Posterior cingulate gyrus (tissue), 11 donors: ENCODE measurements at regions not wholly inside any gene's neighbourhood (a gene's known extent, or its start where the extent isn't known, plus 50 kb on each side); places are given as distances from the start of the nearest gene placed in this dataset.
"Not testable (repeated sequence)": the region's sequence is repeated elsewhere in the genome, so short reads cannot be mapped to it uniquely, and the experiment has no call there.

Source experiments
- DNase-seq, 10 donors: peaks; one replicate each; pipeline versions ENCODE4 v3.0.0 to v3.0.0-alpha.2; 2020 to 2021; ENCODE audit warnings: mixed read lengths in 3 of 10
- intact Hi-C: fragments of 100-400 bp; cut with DNase I; formaldehyde crosslinking; loops from one replicate; pipeline ENCODE4 v1.15.1; 2023

GRCh38 chrX:75673468-75673867, 111.6 kb downstream of the MAGEE2 start:
- DNase-seq = no peak
- intact Hi-C loops = no loop called here

- DNase-seq = no peak
- intact Hi-C loops = no loop called here
Observed at GRCh38 chrX:75655627-75656026, 129.4 kb downstream of the MAGEE2 start.

- intact Hi-C loops = no loop called here
Observed at GRCh38 chrX:75649829-75650228, 127.0 kb upstream of the ZDHHC15 start.

GRCh38 chrX:75648803-75649588, 126.2 kb upstream of the ZDHHC15 start:
- intact Hi-C loops = no loop called here
- DNase-seq = no peak

More at GRCh38 chrX:75649829-75650228, 127.0 kb upstream of the ZDHHC15 start:
- no peak for DNase-seq

- DNase-seq = no peak
Observed at GRCh38 chrX:75642811-75643361, 120.0 kb upstream of the ZDHHC15 start.

GRCh38 chrX:75638332-75638731, 115.5 kb upstream of the ZDHHC15 start:
- intact Hi-C loops = no loop called here
- no peak for DNase-seq

More at GRCh38 chrX:75642811-75643361, 120.0 kb upstream of the ZDHHC15 start:
- intact Hi-C loops = no loop called here

- intact Hi-C loops = no loop called here
- no peak for DNase-seq
Observed at GRCh38 chrX:75625232-75625631, 102.4 kb upstream of the ZDHHC15 start.

- DNase-seq = no peak
- intact Hi-C loops = no loop called here
Observed at GRCh38 chrX:75623535-75623934, 100.7 kb upstream of the ZDHHC15 start.

- intact Hi-C loops = no loop called here
- no peak for DNase-seq
Observed at GRCh38 chrX:75609406-75609805, 86.6 kb upstream of the ZDHHC15 start.

GRCh38 chrX:75603833-75604232, 81.0 kb upstream of the ZDHHC15 start:
- intact Hi-C loops = no loop called here
- DNase-seq = no peak

- peak in 2 of 10 donors; percentile 34 to 59 for DNase-seq
- intact Hi-C loops = not testable (repeated sequence)
Observed at GRCh38 chrX:75602022-75602421, 79.2 kb upstream of the ZDHHC15 start.

- intact Hi-C loops = no loop called here
Observed at GRCh38 chrX:75596178-75596577, 73.3 kb upstream of the ZDHHC15 start.

GRCh38 chrX:75593186-75593585, 70.3 kb upstream of the ZDHHC15 start:
- intact Hi-C loops = not testable (repeated sequence)
- peak in 1 of 10 donors; percentile 55 for DNase-seq

More at GRCh38 chrX:75596178-75596577, 73.3 kb upstream of the ZDHHC15 start:
- no peak for DNase-seq

- DNase-seq = peak in 1 of 10 donors; percentile 48
- intact Hi-C loops = no loop called here
Observed at GRCh38 chrX:75582511-75582910, 59.7 kb upstream of the ZDHHC15 start.
